ENCODE measurements at regions not wholly inside any gene's neighbourhood (a gene's known extent, or its start where the extent isn't known, plus 50 kb on each side); places are given as distances from the start of the nearest gene placed in this dataset.

DNA sequence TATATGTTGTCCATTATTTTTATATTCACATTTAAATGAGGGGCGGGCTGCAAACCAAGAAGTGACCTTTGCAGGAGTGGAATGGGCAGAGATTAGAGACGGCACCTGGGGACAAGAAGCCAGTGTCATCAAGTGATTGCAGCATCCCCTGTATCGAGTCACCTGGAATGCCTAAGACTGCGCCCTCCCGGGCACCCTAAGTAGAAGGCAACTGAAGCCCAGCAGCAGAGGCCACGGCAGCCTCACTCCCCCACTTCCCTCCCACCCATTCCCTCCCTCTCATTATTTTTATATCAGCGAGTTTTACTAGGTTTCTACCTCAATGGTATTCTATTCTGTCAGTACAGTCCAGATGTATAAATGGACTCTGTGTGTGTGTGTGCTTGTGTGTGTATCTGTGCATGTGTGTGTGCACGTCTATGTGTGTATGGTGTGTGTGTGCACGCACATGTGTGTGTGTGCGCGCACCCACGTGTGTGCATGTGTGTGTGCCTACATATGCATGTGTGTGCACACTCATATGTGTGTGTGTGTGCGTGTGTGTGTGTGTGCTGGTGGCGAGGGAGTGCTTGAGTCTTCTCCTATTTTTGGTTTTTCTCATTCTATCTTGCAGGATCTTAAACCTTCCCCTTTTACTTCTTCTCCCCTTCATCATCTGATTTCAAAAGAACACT, 106.8 kb upstream of the SLC66A3 start:
- Histone ChIP-seq H3K27ac (no peak overlapping the region), H3K27me3 (no peaks in the 10 kb centered on the region), H3K9me3 (no peaks in the 10 kb centered on the region), H3K4me3 (no peak overlapping the region), H3K36me3 (no peaks in the 10 kb centered on the region), H3K4me1 (no peaks in the 10 kb centered on the region)
- ATAC-seq (no peak), DNase-seq (no peak)
- intact Hi-C loops (cut with DNase I), result no loop called here
- no peak for TF ChIP-seq CTCF (IDR thresholded peaks at IDR 0.05)

DNA sequence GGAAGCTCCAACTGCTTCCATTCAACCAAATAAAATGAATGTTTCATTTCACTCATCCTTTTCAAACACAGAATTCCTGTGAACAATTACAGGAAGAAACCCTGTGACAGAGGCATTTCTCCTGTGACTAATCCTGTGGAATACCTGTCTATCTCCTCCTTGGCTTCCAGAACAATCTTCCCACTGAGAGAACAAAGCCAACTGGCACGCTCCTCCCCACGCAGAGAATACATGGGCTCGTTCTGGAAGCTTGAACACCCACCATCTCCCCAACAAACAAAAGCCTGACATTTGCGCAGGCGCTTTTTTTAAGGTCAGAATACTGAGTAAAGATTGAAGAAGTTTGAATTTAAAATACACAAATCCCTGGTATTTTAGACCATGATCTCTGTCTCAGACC, 104.7 kb upstream of the SLC66A3 start:
- Histone ChIP-seq H3K27ac (no peak overlapping the region), H3K4me1 (no peaks in the 10 kb centered on the region), H3K9me3 (no peaks in the 10 kb centered on the region), H3K4me3 (no peak overlapping the region), H3K36me3 (no peaks in the 10 kb centered on the region), H3K27me3 (no peaks in the 10 kb centered on the region)
- TF ChIP-seq CTCF (IDR thresholded peaks at IDR 0.05), result no peak
- no peak for ATAC-seq
- intact Hi-C loops (cut with DNase I), result no loop called here
- no peak for DNase-seq

GRCh38 chr2:11051280-11051679, 104.0 kb upstream of the SLC66A3 start:
- Histone ChIP-seq H3K9me3 (no peaks in the 10 kb centered on the region), H3K36me3 (no peaks in the 10 kb centered on the region), H3K27ac (no peak overlapping the region), H3K4me3 (no peak overlapping the region), H3K4me1 (no peaks in the 10 kb centered on the region), H3K27me3 (no peaks in the 10 kb centered on the region)
- DNase-seq (no peak), ATAC-seq (no peak)
- intact Hi-C loops (cut with DNase I), result no loop called here
- TF ChIP-seq CTCF (IDR thresholded peaks at IDR 0.05), result no peak

DNA sequence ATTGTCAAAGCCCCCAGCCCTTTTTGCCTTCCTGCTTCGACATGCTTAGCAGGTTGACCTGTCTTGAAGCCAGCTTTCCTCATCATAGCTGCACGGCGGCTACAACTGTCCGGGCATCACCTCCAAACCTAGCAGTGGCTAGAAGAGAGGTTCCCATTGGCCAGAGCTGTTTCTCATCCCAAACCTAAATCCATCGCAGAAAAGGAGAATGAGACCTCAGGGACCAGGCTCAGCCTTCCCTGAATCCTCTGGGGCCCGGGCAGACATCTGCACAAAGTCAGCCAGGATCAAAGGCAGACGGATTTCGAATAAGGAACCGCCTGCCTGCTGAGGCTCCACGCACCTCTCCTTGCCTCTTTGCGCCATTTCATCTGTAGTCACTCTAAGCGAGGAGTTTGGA, 101.7 kb upstream of the SLC66A3 start:
- peaks cover 0 to 8% of the 10 kb centered on the region in 2 donors for H3K27me3 ChIP-seq
- H3K36me3 ChIP-seq, result no peaks in the 10 kb centered on the region
- no peaks in the 10 kb centered on the region for H3K4me1 ChIP-seq
- DNase-seq (no peak), ATAC-seq (no peak)
- no peak overlapping the region for H3K27ac ChIP-seq
- intact Hi-C loops (cut with DNase I), result no loop called here
- no peaks in the 10 kb centered on the region for H3K9me3 ChIP-seq
- H3K4me3 ChIP-seq, result no peak overlapping the region
- TF ChIP-seq CTCF (IDR thresholded peaks at IDR 0.05), result no peak

DNA sequence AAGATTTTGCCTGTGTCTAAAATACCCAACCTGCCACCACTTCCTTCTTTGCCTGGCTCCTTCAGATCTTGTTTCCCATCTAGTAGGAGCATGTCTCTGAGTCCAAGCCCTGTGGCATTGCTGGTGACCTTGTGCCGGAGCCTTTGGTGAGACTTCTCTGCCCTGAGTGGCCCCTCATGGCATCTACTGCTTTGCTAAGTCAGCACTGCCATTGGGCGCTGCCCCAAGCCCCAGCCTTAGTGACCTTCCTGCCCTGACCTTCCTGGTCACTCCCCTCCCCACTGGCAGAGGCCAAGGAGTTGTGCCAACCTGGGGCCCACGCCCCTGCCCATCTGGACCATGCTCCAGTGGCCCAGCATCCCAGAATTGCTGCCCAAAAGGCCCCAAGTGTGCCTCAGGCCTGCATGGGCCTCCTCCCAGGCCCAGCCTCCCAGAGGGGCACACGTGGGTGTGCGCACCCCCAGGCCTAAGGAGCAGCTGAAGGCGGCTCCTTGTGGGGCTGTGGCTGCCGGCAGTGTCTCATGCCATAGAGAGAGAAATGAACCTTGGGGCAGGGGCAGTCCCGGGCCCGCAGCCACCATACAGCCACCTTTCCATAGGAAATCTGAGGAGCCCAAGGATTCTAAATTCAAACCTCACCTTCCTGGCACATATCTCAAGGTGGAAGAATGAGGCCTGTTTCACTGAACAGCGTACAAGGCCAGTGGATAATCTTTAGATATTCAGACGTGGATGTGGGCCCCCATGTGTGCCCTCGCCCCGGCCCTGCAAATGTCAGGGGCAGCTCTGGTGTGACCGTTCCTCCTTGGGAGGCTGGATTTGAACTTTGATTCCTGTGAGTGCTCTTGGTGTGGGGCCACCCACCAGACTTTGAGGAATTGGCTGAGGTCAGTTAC, 100.2 kb upstream of the SLC66A3 start:
- ATAC-seq (no peak), DNase-seq (no peak)
- intact Hi-C loops (cut with DNase I), result no loop called here
- Histone ChIP-seq H3K27ac (no peak overlapping the region), H3K36me3 (no peaks in the 10 kb centered on the region), H3K4me1 (no peaks in the 10 kb centered on the region), H3K4me3 (no peak overlapping the region), H3K27me3 (peaks cover 0 to 8% of the 10 kb centered on the region in 2 donors), H3K9me3 (peaks cover 0 to under 1% of the 10 kb centered on the region in 2 donors)
- no peak for TF ChIP-seq CTCF (IDR thresholded peaks at IDR 0.05)
